ENCODE measurements at regions not wholly inside any gene's neighbourhood (a gene's known extent, or its start where the extent isn't known, plus 50 kb on each side); places are given as distances from the start of the nearest gene placed in this dataset.
"Not testable (repeated sequence)": the region's sequence is repeated elsewhere in the genome, so short reads cannot be mapped to it uniquely, and the experiment has no call there.

DNA sequence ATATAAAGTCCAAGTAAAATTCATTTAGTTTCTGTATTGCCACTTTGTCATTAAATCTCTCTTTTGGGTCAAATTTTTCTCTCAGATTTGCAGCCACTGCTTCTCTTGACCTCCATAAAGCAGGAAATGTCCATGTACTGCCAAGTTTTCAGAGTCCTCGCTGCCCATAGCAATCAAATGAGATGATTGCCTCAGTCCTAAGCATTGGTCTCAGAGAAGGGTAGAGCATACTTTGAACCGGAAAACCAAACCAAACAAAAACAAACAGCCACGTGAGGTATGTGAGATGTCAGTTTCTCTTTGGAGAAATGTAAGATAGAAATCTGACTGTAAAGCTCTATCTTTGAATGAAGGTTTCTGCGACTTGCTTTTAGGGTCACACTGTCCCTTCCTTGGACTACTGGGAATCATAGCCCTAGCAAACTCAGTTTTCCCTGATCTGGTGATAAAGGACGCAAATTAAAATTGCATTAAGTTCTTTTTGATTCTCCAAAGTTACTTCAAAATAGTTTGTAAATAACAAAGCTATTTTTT is 505.4 kb upstream of the CITED2 start:
- TF ChIP-seq, protein P1, sequence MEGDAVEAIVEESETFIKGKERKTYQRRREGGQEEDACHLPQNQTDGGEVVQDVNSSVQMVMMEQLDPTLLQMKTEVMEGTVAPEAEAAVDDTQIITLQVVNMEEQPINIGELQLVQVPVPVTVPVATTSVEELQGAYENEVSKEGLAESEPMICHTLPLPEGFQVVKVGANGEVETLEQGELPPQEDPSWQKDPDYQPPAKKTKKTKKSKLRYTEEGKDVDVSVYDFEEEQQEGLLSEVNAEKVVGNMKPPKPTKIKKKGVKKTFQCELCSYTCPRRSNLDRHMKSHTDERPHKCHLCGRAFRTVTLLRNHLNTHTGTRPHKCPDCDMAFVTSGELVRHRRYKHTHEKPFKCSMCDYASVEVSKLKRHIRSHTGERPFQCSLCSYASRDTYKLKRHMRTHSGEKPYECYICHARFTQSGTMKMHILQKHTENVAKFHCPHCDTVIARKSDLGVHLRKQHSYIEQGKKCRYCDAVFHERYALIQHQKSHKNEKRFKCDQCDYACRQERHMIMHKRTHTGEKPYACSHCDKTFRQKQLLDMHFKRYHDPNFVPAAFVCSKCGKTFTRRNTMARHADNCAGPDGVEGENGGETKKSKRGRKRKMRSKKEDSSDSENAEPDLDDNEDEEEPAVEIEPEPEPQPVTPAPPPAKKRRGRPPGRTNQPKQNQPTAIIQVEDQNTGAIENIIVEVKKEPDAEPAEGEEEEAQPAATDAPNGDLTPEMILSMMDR (IDR thresholded peaks at IDR 0.05; ENCODE audit: insufficient read depth, low read length, severe bottlenecking): no peak
- Histone ChIP-seq H3K4me3 (ENCODE audit: low read depth, low read length) (no peak overlapping the region), H3K27me3 (ENCODE audit: control insufficient read depth, insufficient read depth, low read length) (no peaks in the 10 kb centered on the region), H3K36me3 (ENCODE audit: control insufficient read depth, insufficient read depth, low read length) (no peaks in the 10 kb centered on the region)
- no peak for FAIRE-seq
- DNase-seq (ENCODE audit: low read depth): no peak

DNA sequence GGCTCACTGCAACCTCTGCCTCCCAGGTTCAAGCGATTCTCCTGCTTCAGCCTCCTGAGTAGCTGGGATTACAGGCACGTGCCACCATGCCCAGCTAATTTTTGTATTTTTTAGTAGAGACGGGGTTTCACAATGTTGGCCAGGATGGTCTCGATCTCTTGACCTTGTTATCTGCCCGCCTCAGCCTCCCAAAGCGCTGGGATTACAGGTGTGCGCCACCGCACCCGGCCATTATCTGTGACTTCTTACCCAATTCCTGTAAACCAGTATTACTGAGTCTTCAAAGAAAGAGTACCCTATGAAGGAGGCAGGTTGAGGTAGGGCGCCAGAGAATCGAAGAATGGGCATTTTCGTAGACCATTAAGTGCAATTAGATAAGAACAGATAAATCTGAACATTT is 504.8 kb upstream of the CITED2 start:
- not testable (repeated sequence) for DNase-seq (ENCODE audit: low read depth); H3K4me3 ChIP-seq (ENCODE audit: low read depth, low read length); H3K36me3 ChIP-seq (ENCODE audit: control insufficient read depth, insufficient read depth, low read length); FAIRE-seq; H3K27me3 ChIP-seq (ENCODE audit: control insufficient read depth, insufficient read depth, low read length)

DNA sequence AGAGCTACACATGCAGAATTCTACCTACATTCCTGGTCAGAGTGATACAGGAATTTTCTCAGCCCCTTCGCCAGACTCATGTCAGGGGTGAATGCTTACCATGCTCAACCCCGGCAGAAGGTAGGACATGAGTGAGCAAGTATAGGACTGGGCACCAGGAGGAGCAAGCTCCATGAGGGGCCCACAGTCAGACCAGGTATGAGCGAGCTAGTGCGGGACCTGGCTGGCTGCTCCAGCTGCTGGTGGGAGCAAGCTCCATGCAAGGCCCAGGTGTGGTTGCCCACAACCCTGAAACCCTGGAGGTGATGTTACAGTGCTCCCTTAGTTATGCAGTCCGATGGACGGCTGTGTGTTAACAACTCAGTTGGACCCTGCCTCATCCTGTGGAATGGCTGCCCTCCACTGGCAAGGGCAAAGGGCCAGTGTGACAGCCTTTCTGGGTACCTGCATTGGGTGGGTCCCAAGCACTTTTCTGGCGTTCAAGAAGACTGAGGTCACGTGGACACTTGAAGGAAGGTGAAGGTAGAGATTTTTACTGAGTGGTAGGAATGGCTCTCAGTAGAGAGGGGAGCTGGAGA is 503.5 kb upstream of the CITED2 start:
- no peaks in the 10 kb centered on the region for H3K36me3 ChIP-seq (ENCODE audit: control insufficient read depth, insufficient read depth, low read length)
- H3K27me3 ChIP-seq (ENCODE audit: control insufficient read depth, insufficient read depth, low read length): no peaks in the 10 kb centered on the region
- TF ChIP-seq, protein P1 (IDR thresholded peaks at IDR 0.05; ENCODE audit: insufficient read depth, low read length, severe bottlenecking): no peak
- DNase-seq (ENCODE audit: low read depth) (no peak), FAIRE-seq (peak; percentile 80)
- no peak overlapping the region for H3K4me3 ChIP-seq (ENCODE audit: low read depth, low read length)

DNA sequence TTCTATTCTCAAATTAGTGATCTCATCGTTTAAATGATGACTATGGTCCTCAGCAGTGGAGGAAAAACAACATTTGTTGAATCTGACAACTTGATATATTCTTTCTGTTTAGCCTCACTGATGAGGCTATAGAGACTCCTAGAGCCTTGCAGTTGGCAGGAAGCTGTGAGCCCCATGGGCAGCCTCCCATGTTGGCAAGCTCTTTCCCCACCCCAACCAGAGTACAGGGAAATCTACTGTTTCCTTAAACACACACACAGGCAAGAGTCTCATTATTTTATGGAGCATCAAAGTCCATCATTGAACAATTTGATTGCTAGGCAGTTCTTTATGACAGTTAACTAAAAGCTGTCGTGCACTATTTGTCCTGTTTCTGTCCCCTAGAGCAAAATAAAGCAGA is 498.2 kb upstream of the CITED2 start:
- no peak overlapping the region for H3K4me3 ChIP-seq (ENCODE audit: low read depth, low read length)
- FAIRE-seq: no peak
- H3K27me3 ChIP-seq (ENCODE audit: control insufficient read depth, insufficient read depth, low read length): no peaks in the 10 kb centered on the region
- DNase-seq (ENCODE audit: low read depth): no peak
- no peaks in the 10 kb centered on the region for H3K36me3 ChIP-seq (ENCODE audit: control insufficient read depth, insufficient read depth, low read length)
- TF ChIP-seq, protein P1 (IDR thresholded peaks at IDR 0.05; ENCODE audit: insufficient read depth, low read length, severe bottlenecking): no peak

DNA sequence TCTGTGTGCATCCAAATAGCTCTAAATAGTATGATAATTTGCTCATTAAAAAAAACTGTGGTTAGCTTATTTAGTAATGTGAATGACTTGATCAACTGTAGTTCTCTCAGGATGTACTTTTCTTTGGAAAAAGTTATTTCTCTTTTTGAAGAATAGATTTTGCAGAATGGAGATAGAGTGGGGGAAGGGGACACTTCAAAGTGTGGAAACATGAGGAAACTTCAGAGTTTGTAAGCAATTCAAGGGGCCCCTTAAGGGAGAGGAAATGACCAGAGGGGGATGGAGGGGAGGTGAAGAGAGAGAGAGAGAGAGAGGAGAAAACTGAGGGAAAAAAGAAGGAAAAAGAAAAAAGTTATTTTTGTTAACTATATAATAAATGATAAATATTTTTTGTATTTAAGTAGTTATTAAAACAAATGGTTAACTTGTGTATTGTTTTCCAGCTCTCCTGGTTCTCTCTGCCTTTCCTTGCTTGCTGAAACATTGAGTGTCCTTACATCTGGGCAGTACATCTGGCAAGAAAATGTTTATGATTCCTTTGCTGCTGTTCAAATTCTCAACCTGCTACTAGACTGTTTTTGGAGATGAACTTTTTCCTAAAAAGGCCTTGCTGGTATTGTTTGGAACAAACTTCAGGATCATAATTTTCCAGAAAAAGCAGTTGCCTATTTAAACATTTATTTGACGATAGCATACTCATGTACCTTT is 497.5 kb upstream of the CITED2 start:
- DNase-seq (ENCODE audit: low read depth): no peak
- TF ChIP-seq, protein P1 (IDR thresholded peaks at IDR 0.05; ENCODE audit: insufficient read depth, low read length, severe bottlenecking): no peak

DNA sequence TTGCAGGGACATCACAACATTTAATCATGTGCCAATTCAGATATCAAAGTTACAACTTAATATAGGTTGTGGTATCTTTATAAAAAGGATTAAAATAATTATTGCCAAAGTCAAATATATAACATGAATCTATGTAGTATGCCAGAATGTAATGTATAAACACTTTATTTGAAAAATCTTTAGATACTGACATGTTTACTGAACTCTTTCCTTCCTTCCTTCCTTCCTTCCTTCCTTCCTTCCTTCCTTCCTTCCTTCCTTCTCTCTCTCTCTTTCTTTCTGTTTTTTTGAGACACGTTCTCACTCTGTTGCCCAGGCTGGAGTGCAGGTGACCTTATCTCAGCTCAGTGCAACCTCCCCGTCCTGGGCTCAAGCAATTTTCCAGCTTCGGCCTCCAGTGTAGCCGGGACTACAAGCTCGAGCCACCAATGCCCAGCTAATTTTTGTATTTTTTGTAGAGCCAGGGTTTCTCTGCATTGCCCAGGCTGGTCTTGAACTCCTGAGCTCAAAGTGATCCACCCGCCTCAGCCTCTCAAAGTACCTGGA is 496.8 kb upstream of the CITED2 start:
- no peaks in the 10 kb centered on the region for H3K27me3 ChIP-seq (ENCODE audit: control insufficient read depth, insufficient read depth, low read length)
- no peak overlapping the region for H3K4me3 ChIP-seq (ENCODE audit: low read depth, low read length)
- no peak for FAIRE-seq
- TF ChIP-seq, protein P1 (IDR thresholded peaks at IDR 0.05; ENCODE audit: insufficient read depth, low read length, severe bottlenecking): no peak
- H3K36me3 ChIP-seq (ENCODE audit: control insufficient read depth, insufficient read depth, low read length): no peaks in the 10 kb centered on the region
- DNase-seq (ENCODE audit: low read depth): no peak

More for the DNA sequence above, 497.5 kb upstream of the CITED2 start:
- H3K36me3 ChIP-seq (ENCODE audit: control insufficient read depth, insufficient read depth, low read length): no peaks in the 10 kb centered on the region
- no peak overlapping the region for H3K4me3 ChIP-seq (ENCODE audit: low read depth, low read length)
- no peak for FAIRE-seq
- no peaks in the 10 kb centered on the region for H3K27me3 ChIP-seq (ENCODE audit: control insufficient read depth, insufficient read depth, low read length)

All from bronchial epithelial cell (primary cell).